CD8-positive, alpha-beta memory T cell (primary cell): ENCODE measurements at regions not wholly inside any gene's neighbourhood (a gene's known extent, or its start where the extent isn't known, plus 50 kb on each side); places are given as distances from the start of the nearest gene placed in this dataset.

Experiments
- CTCF ChIA-PET: fragments of 350-600 bp; sonication (Branson Sonifier 250); formaldehyde crosslinking; loops from one replicate; lab custom pipeline; 2021; ENCODE audit warnings: antibody characterized with exemption; lab: Charles Lee
- POLR2A ChIA-PET: fragments of 350-600 bp; sonication (Branson Sonifier 250); formaldehyde crosslinking; loops from one replicate; lab custom pipeline; 2021; ENCODE audit warnings: antibody characterized with exemption; lab: Charles Lee
- DNase-seq, 5 donors: peaks; one replicate each; pipeline versions ENCODE4 v3.0.0 to v3.0.0-alpha.2; 2020 to 2022; ENCODE audit warnings: mixed read lengths in 1 of 5
- H3K27ac ChIP-seq: one replicate; pipeline ENCODE4 v1.7.0; 2013; ENCODE audit warnings: low read depth, mild to moderate bottlenecking, low read length, moderate library complexity
- H3K27me3 ChIP-seq: 2 replicates; pipeline ENCODE4 v1.7.0; 2013; ENCODE audit warnings: low read length, mild to moderate bottlenecking; ENCODE audit not compliant: insufficient read depth, poor library complexity, severe bottlenecking
- H3K36me3 ChIP-seq: 2 replicates; pipeline ENCODE4 v1.7.0; 2013; ENCODE audit warnings: mild to moderate bottlenecking, low read length, moderate library complexity; ENCODE audit not compliant: insufficient read depth
- H3K4me1 ChIP-seq: 2 replicates; pipeline ENCODE4 v1.7.0; 2013; ENCODE audit warnings: mild to moderate bottlenecking, low read length, moderate library complexity; ENCODE audit not compliant: insufficient read depth
- H3K4me3 ChIP-seq: 2 replicates; pipeline ENCODE4 v1.7.0; 2013; ENCODE audit warnings: mild to moderate bottlenecking, low read length
- H3K9me3 ChIP-seq: 2 replicates; pipeline ENCODE4 v1.7.0; 2013; ENCODE audit warnings: mild to moderate bottlenecking, low read length
- H3K27ac Mint-ChIP-seq, 8 donors: one replicate each; pipeline ENCODE4 v1.8.0; 2020 to 2021; ENCODE audit warnings: mixed read lengths in 8 of 8, mild to moderate bottlenecking in 6 of 8, inconsistent platforms in 3 of 8, moderate library complexity in 3 of 8
- H3K27me3 Mint-ChIP-seq, 2 donors: one replicate each; pipeline ENCODE4 v1.8.0; 2020 to 2021; ENCODE audit warnings: mixed read lengths in 2 of 2, mild to moderate bottlenecking in 1 of 2, moderate library complexity in 1 of 2
- H3K36me3 Mint-ChIP-seq, 3 donors: one replicate each; pipeline ENCODE4 v1.8.0; 2020 to 2021; ENCODE audit warnings: mixed read lengths in 3 of 3, inconsistent platforms in 1 of 3, mild to moderate bottlenecking in 1 of 3
- H3K4me1 Mint-ChIP-seq, 3 donors: one replicate each; pipeline ENCODE4 v1.8.0; 2020 to 2021; ENCODE audit warnings: mixed read lengths in 3 of 3, inconsistent platforms in 1 of 3, mild to moderate bottlenecking in 1 of 3
- H3K4me3 Mint-ChIP-seq, 7 donors: one replicate each; pipeline ENCODE4 v1.8.0; 2020 to 2021; ENCODE audit warnings: mixed read lengths in 7 of 7, mild to moderate bottlenecking in 6 of 7, moderate library complexity in 4 of 7, inconsistent platforms in 2 of 7
- H3K9me3 Mint-ChIP-seq, 5 donors: one replicate each; pipeline ENCODE4 v1.8.0; 2020 to 2022; ENCODE audit warnings: mixed read lengths in 5 of 5, mild to moderate bottlenecking in 3 of 5, moderate library complexity in 2 of 5, inconsistent platforms in 1 of 5

GRCh38 chr5:74149395-74149794 is 491.1 kb downstream of the ENC1 start:
- DNase-seq: no peak
- no peak overlapping the region for H3K27ac ChIP-seq
- Mint-ChIP-seq H3K9me3 (no peaks in the 10 kb centered on the region), H3K27me3 (peaks cover 2 to 31% of the 10 kb centered on the region in 2 donors), H3K4me3 (no peak overlapping the region), H3K36me3 (no peaks in the 10 kb centered on the region), H3K27ac (no peak overlapping the region), H3K4me1 (no peaks in the 10 kb centered on the region)
- CTCF ChIA-PET: no interaction called here
- no peaks in the 10 kb centered on the region for H3K9me3 ChIP-seq
- POLR2A ChIA-PET: no interaction called here
- H3K27me3 ChIP-seq: no peaks in the 10 kb centered on the region
- no peak overlapping the region for H3K4me3 ChIP-seq
- no peaks in the 10 kb centered on the region for H3K36me3 ChIP-seq
- no peaks in the 10 kb centered on the region for H3K4me1 ChIP-seq

- Mint-ChIP-seq H3K9me3 (no peaks in the 10 kb centered on the region), H3K27ac (no peak overlapping the region), H3K4me3 (no peak overlapping the region), H3K27me3 (peaks cover 2 to 33% of the 10 kb centered on the region in 2 donors), H3K4me1 (no peaks in the 10 kb centered on the region), H3K36me3 (no peaks in the 10 kb centered on the region)
- H3K36me3 ChIP-seq: no peaks in the 10 kb centered on the region
- ChIA-PET POLR2A (no interaction called here), CTCF (no interaction called here)
- no peak overlapping the region for H3K4me3 ChIP-seq
- no peaks in the 10 kb centered on the region for H3K4me1 ChIP-seq
- no peak for DNase-seq
- no peak overlapping the region for H3K27ac ChIP-seq
- H3K9me3 ChIP-seq: no peaks in the 10 kb centered on the region
- no peaks in the 10 kb centered on the region for H3K27me3 ChIP-seq
Measured at GRCh38 chr5:74148321-74148720, 492.2 kb downstream of the ENC1 start.

GRCh38 chr5:74146796-74147195 is 493.7 kb downstream of the ENC1 start:
- Mint-ChIP-seq H3K36me3 (no peaks in the 10 kb centered on the region), H3K9me3 (no peaks in the 10 kb centered on the region), H3K4me3 (no peak overlapping the region), H3K27me3 (peaks cover 2 to 31% of the 10 kb centered on the region in 2 donors), H3K27ac (no peak overlapping the region), H3K4me1 (no peaks in the 10 kb centered on the region)
- ChIA-PET POLR2A (no interaction called here), CTCF (no interaction called here)
- DNase-seq: no peak
- no peaks in the 10 kb centered on the region for H3K4me1 ChIP-seq
- no peaks in the 10 kb centered on the region for H3K27me3 ChIP-seq
- H3K36me3 ChIP-seq: no peaks in the 10 kb centered on the region
- H3K27ac ChIP-seq: no peak overlapping the region
- H3K9me3 ChIP-seq: no peaks in the 10 kb centered on the region
- H3K4me3 ChIP-seq: no peak overlapping the region

GRCh38 chr5:74145951-74146350 is 494.6 kb downstream of the ENC1 start:
- H3K4me1 ChIP-seq: no peaks in the 10 kb centered on the region
- no peaks in the 10 kb centered on the region for H3K4me1 Mint-ChIP-seq
- no peak overlapping the region for H3K4me3 Mint-ChIP-seq
- H3K9me3 ChIP-seq: no peaks in the 10 kb centered on the region
- no peak overlapping the region for H3K27ac Mint-ChIP-seq
- DNase-seq: no peak
- H3K4me3 ChIP-seq: no peak overlapping the region
- ChIA-PET POLR2A (no interaction called here), CTCF (no interaction called here)
- no peaks in the 10 kb centered on the region for H3K27me3 ChIP-seq
- H3K36me3 Mint-ChIP-seq: no peaks in the 10 kb centered on the region
- H3K36me3 ChIP-seq: no peaks in the 10 kb centered on the region
- H3K9me3 Mint-ChIP-seq: no peaks in the 10 kb centered on the region
- H3K27ac ChIP-seq: no peak overlapping the region
- peaks cover 2 to 27% of the 10 kb centered on the region in 2 donors for H3K27me3 Mint-ChIP-seq

- Mint-ChIP-seq H3K27ac (peak overlapping the region in 1 of 8 donors; percentile 0), H3K9me3 (no peaks in the 10 kb centered on the region), H3K36me3 (no peaks in the 10 kb centered on the region), H3K27me3 (peaks cover 1 to 20% of the 10 kb centered on the region in 2 donors), H3K4me1 (no peaks in the 10 kb centered on the region), H3K4me3 (no peak overlapping the region)
- Histone ChIP-seq H3K4me3 (no peak overlapping the region), H3K27me3 (no peaks in the 10 kb centered on the region), H3K36me3 (no peaks in the 10 kb centered on the region), H3K4me1 (no peaks in the 10 kb centered on the region), H3K27ac (no peak overlapping the region), H3K9me3 (no peaks in the 10 kb centered on the region)
- ChIA-PET CTCF (no interaction called here), POLR2A (no interaction called here)
- DNase-seq: no peak
Measured at GRCh38 chr5:74143721-74144330, 496.7 kb downstream of the ENC1 start.

GRCh38 chr5:74143151-74143550 is 497.4 kb downstream of the ENC1 start:
- ChIA-PET CTCF (no interaction called here), POLR2A (no interaction called here)
- Mint-ChIP-seq H3K27me3 (peaks cover 1 to 17% of the 10 kb centered on the region in 2 donors), H3K4me1 (no peaks in the 10 kb centered on the region), H3K9me3 (no peaks in the 10 kb centered on the region), H3K27ac (peak overlapping the region in 1 of 8 donors; percentile 6), H3K4me3 (no peak overlapping the region), H3K36me3 (no peaks in the 10 kb centered on the region)
- no peak for DNase-seq
- Histone ChIP-seq H3K27ac (no peak overlapping the region), H3K4me3 (no peak overlapping the region), H3K4me1 (no peaks in the 10 kb centered on the region), H3K9me3 (no peaks in the 10 kb centered on the region), H3K27me3 (no peaks in the 10 kb centered on the region), H3K36me3 (no peaks in the 10 kb centered on the region)

- H3K27ac ChIP-seq: no peak overlapping the region
- H3K27ac Mint-ChIP-seq: no peak overlapping the region
- no peaks in the 10 kb centered on the region for H3K36me3 Mint-ChIP-seq
- H3K4me3 Mint-ChIP-seq: no peak overlapping the region
- H3K9me3 Mint-ChIP-seq: no peaks in the 10 kb centered on the region
- peaks cover 3 to 12% of the 10 kb centered on the region in 2 donors for H3K27me3 Mint-ChIP-seq
- POLR2A ChIA-PET: no interaction called here
- no peaks in the 10 kb centered on the region for H3K4me1 Mint-ChIP-seq
- CTCF ChIA-PET: no interaction called here
- no peak overlapping the region for H3K4me3 ChIP-seq
- no peaks in the 10 kb centered on the region for H3K27me3 ChIP-seq
- H3K4me1 ChIP-seq: no peaks in the 10 kb centered on the region
- no peaks in the 10 kb centered on the region for H3K9me3 ChIP-seq
- H3K36me3 ChIP-seq: no peaks in the 10 kb centered on the region
- DNase-seq: no peak
Measured at GRCh38 chr5:74141053-74141452, 499.5 kb downstream of the ENC1 start.

GRCh38 chr5:74140409-74140808 is 500.1 kb downstream of the ENC1 start:
- Histone ChIP-seq H3K27ac (no peak overlapping the region), H3K4me1 (no peaks in the 10 kb centered on the region), H3K27me3 (no peaks in the 10 kb centered on the region), H3K4me3 (no peak overlapping the region), H3K36me3 (no peaks in the 10 kb centered on the region), H3K9me3 (no peaks in the 10 kb centered on the region)
- Mint-ChIP-seq H3K27ac (no peak overlapping the region), H3K27me3 (peaks cover 3 to 12% of the 10 kb centered on the region in 2 donors), H3K9me3 (no peaks in the 10 kb centered on the region), H3K36me3 (no peaks in the 10 kb centered on the region), H3K4me3 (no peak overlapping the region), H3K4me1 (no peaks in the 10 kb centered on the region)
- DNase-seq: no peak
- CTCF ChIA-PET: no interaction called here
- POLR2A ChIA-PET: no interaction called here
